Parathyroid adenoma (tissue), 2 donors: ENCODE measurements at regions not wholly inside any gene's neighbourhood (a gene's known extent, or its start where the extent isn't known, plus 50 kb on each side); places are given as distances from the start of the nearest gene placed in this dataset.

Source experiments
- H2AFZ ChIP-seq: fragments of 300-600 bp; sonication (generic); one replicate; pipeline ENCODE4 v1.7.0; 2017; ENCODE audit warnings: antibody characterized with exemption, mild to moderate bottlenecking
- H3K27ac ChIP-seq: fragments of 300-600 bp; sonication (generic); one replicate; pipeline ENCODE4 v1.7.0; 2017
- H3K27me3 ChIP-seq: fragments of 300-600 bp; sonication (generic); one replicate; pipeline ENCODE4 v1.7.0; 2017; ENCODE audit warnings: low read length; ENCODE audit not compliant: control insufficient read depth, insufficient read depth
- H3K36me3 ChIP-seq: fragments of 300-600 bp; sonication (generic); one replicate; pipeline ENCODE4 v1.7.0; 2017; ENCODE audit warnings: low read length; ENCODE audit not compliant: control insufficient read depth, insufficient read depth
- H3K4me1 ChIP-seq: fragments of 300-600 bp; sonication (generic); one replicate; pipeline ENCODE4 v1.7.0; 2017; ENCODE audit warnings: control low read depth
- H3K4me2 ChIP-seq: fragments of 300-600 bp; sonication (generic); one replicate; pipeline ENCODE4 v1.7.0; 2017; ENCODE audit warnings: low read length
- H3K4me3 ChIP-seq: fragments of 300-600 bp; sonication (generic); one replicate; pipeline ENCODE4 v1.7.0; 2017; ENCODE audit warnings: low read depth, low read length
- H3K79me2 ChIP-seq: fragments of 300-600 bp; sonication (generic); one replicate; pipeline ENCODE4 v1.7.0; 2017; ENCODE audit warnings: control low read depth
- H3K9ac ChIP-seq: fragments of 300-600 bp; sonication (generic); one replicate; pipeline ENCODE4 v1.7.0; 2017; ENCODE audit warnings: mild to moderate bottlenecking
- H3K9me3 ChIP-seq: fragments of 300-600 bp; sonication (generic); one replicate; pipeline ENCODE4 v1.7.0; 2017; ENCODE audit warnings: low read length; ENCODE audit not compliant: control insufficient read depth
- CTCF ChIP-seq: fragments of 300-600 bp; sonication (generic); IDR thresholded peaks from one replicate; pipeline ENCODE4 v1.7.0; 2017; ENCODE audit warnings: antibody characterized with exemption, mild to moderate bottlenecking
- donor health status: primary hyperparathyroidism.

GRCh38 chr1:56390934-56391731, 188.2 kb downstream of the PLPP3 start:
- Histone ChIP-seq H2AFZ (no peak overlapping the region), H3K9me3 (no peaks in the 10 kb centered on the region), H3K4me2 (no peak overlapping the region), H3K9ac (no peak overlapping the region), H3K4me3 (no peak overlapping the region), H3K36me3 (no peaks in the 10 kb centered on the region), H3K79me2 (no peaks in the 10 kb centered on the region), H3K27me3 (no peaks in the 10 kb centered on the region), H3K4me1 (no peaks in the 10 kb centered on the region), H3K27ac (no peak overlapping the region)
- TF ChIP-seq CTCF: no peak

GRCh38 chr1:56390232-56390867, 189.0 kb downstream of the PLPP3 start:
- Histone ChIP-seq H3K79me2 (no peaks in the 10 kb centered on the region), H3K4me3 (no peak overlapping the region), H3K27ac (no peak overlapping the region), H3K4me1 (no peaks in the 10 kb centered on the region), H3K36me3 (no peaks in the 10 kb centered on the region), H3K4me2 (no peak overlapping the region), H3K9ac (no peak overlapping the region), H3K27me3 (no peaks in the 10 kb centered on the region), H2AFZ (no peak overlapping the region), H3K9me3 (no peaks in the 10 kb centered on the region)
- no peak for TF ChIP-seq CTCF

- no peaks in the 10 kb centered on the region for H3K79me2 ChIP-seq
- no peaks in the 10 kb centered on the region for H3K4me1 ChIP-seq
- no peak overlapping the region for H3K27ac ChIP-seq
- no peaks in the 10 kb centered on the region for H3K27me3 ChIP-seq
- H3K9me3 ChIP-seq: no peaks in the 10 kb centered on the region
- no peak overlapping the region for H3K9ac ChIP-seq
- TF ChIP-seq CTCF: no peak
- no peak overlapping the region for H3K4me3 ChIP-seq
- no peak overlapping the region for H2AFZ ChIP-seq
- no peak overlapping the region for H3K4me2 ChIP-seq
- no peaks in the 10 kb centered on the region for H3K36me3 ChIP-seq
These were observed 189.6 kb downstream of the PLPP3 start for GRCh38 chr1:56389813-56390212.

GRCh38 chr1:56387071-56387740, 192.2 kb downstream of the PLPP3 start:
- no peaks in the 10 kb centered on the region for H3K79me2 ChIP-seq
- H3K9me3 ChIP-seq: no peaks in the 10 kb centered on the region
- no peak overlapping the region for H3K4me3 ChIP-seq
- H3K27ac ChIP-seq: no peak overlapping the region
- H3K4me2 ChIP-seq: no peak overlapping the region
- H3K4me1 ChIP-seq: no peaks in the 10 kb centered on the region
- no peaks in the 10 kb centered on the region for H3K27me3 ChIP-seq
- H2AFZ ChIP-seq: no peak overlapping the region
- H3K36me3 ChIP-seq: no peaks in the 10 kb centered on the region
- H3K9ac ChIP-seq: no peak overlapping the region
- TF ChIP-seq CTCF: no peak
